Natural killer cell treated with Interleukin-12 subunit alpha and Interleukin-12 subunit beta and Interleukin-15 and Interleukin-18, amount 100 ng/mL, for 72 hours (primary cell): ENCODE measurements at regions not wholly inside any gene's neighbourhood (a gene's known extent, or its start where the extent isn't known, plus 50 kb on each side); places are given as distances from the start of the nearest gene placed in this dataset.

ENCODE experiments used
- ATAC-seq, 2 donors: fragments of 150-1000 bp; cut with Tn5 transposase in 1 of 2; sonication (Bioruptor Pico), chemical (Tn5 transposase) in 1 of 2; 2 replicates each; pipeline ENCODE4 v1.10.0; 2021
- DNase-seq: peaks from one replicate; pipeline ENCODE4 v3.0.0; 2022; ENCODE audit warnings: low spot score
- H3K27ac Mint-ChIP-seq, 2 donors: 1 replicate in 1 of 2; 2 replicates in 1 of 2; pipeline ENCODE4 v1.8.0; 2022; ENCODE audit warnings: mixed read lengths in 2 of 2, mild to moderate bottlenecking in 1 of 2, moderate library complexity in 1 of 2
- H3K27me3 Mint-ChIP-seq, 2 donors: 1 replicate in 1 of 2; 2 replicates in 1 of 2; pipeline ENCODE4 v1.8.0; 2022; ENCODE audit warnings: mixed read lengths in 2 of 2
- H3K36me3 Mint-ChIP-seq: one replicate; pipeline ENCODE4 v1.8.0; 2022; ENCODE audit warnings: mixed read lengths
- H3K4me1 Mint-ChIP-seq, 2 donors: 1 replicate in 1 of 2; 2 replicates in 1 of 2; pipeline ENCODE4 v1.8.0; 2022; ENCODE audit warnings: low read depth in 2 of 2, mixed read lengths in 2 of 2, mild to moderate bottlenecking in 1 of 2
- H3K4me3 Mint-ChIP-seq: one replicate; pipeline ENCODE4 v1.8.0; 2022; ENCODE audit warnings: mixed read lengths
- H3K9me3 Mint-ChIP-seq: 2 replicates; pipeline ENCODE4 v1.8.0; 2022; ENCODE audit warnings: mixed read lengths

GRCh38 chr2:146265656-146266055, 1579.2 kb upstream of the ACVR2A start:
- Mint-ChIP-seq H3K27ac (no peak overlapping the region), H3K4me1 (no peaks in the 10 kb centered on the region), H3K36me3 (no peaks in the 10 kb centered on the region), H3K4me3 (no peak overlapping the region), H3K27me3 (no peaks in the 10 kb centered on the region), H3K9me3 (peaks cover 4% of the 10 kb centered on the region)
- DNase-seq, result no peak
- no peak for ATAC-seq

- peaks cover 4% of the 10 kb centered on the region for H3K9me3 Mint-ChIP-seq
- no peaks in the 10 kb centered on the region for H3K4me1 Mint-ChIP-seq
- no peak overlapping the region for H3K4me3 Mint-ChIP-seq
- no peaks in the 10 kb centered on the region for H3K36me3 Mint-ChIP-seq
- H3K27me3 Mint-ChIP-seq, result no peaks in the 10 kb centered on the region
- no peak overlapping the region for H3K27ac Mint-ChIP-seq
- ATAC-seq, result no peak
- no peak for DNase-seq
Observed at GRCh38 chr2:146262606-146263005, 1582.2 kb upstream of the ACVR2A start.

GRCh38 chr2:146260551-146260950, 1584.3 kb upstream of the ACVR2A start:
- Mint-ChIP-seq H3K27me3 (no peaks in the 10 kb centered on the region), H3K9me3 (peaks cover 9% of the 10 kb centered on the region)

GRCh38 chr2:146259816-146260215, 1585.0 kb upstream of the ACVR2A start:
- no peaks in the 10 kb centered on the region for H3K27me3 Mint-ChIP-seq
- H3K9me3 Mint-ChIP-seq, result peaks cover 9% of the 10 kb centered on the region
- H3K4me3 Mint-ChIP-seq, result no peak overlapping the region
- H3K4me1 Mint-ChIP-seq, result no peaks in the 10 kb centered on the region
- H3K36me3 Mint-ChIP-seq, result no peaks in the 10 kb centered on the region
- DNase-seq (no peak), ATAC-seq (no peak)
- no peak overlapping the region for H3K27ac Mint-ChIP-seq

More at GRCh38 chr2:146260551-146260950, 1584.3 kb upstream of the ACVR2A start:
- Mint-ChIP-seq H3K4me3 (no peak overlapping the region), H3K27ac (no peak overlapping the region), H3K36me3 (no peaks in the 10 kb centered on the region), H3K4me1 (no peaks in the 10 kb centered on the region)
- DNase-seq (no peak), ATAC-seq (no peak)

- Mint-ChIP-seq H3K27me3 (no peaks in the 10 kb centered on the region), H3K4me3 (no peak overlapping the region), H3K36me3 (no peaks in the 10 kb centered on the region), H3K4me1 (no peaks in the 10 kb centered on the region), H3K27ac (no peak overlapping the region), H3K9me3 (peaks cover 5% of the 10 kb centered on the region)
- no peak for DNase-seq
- ATAC-seq, result no peak
Observed at GRCh38 chr2:146258071-146258470, 1586.8 kb upstream of the ACVR2A start.

GRCh38 chr2:146252119-146252518, 1592.7 kb upstream of the ACVR2A start:
- Mint-ChIP-seq H3K9me3 (peaks cover 9% of the 10 kb centered on the region), H3K27ac (no peak overlapping the region), H3K4me1 (no peaks in the 10 kb centered on the region), H3K27me3 (no peaks in the 10 kb centered on the region), H3K4me3 (no peak overlapping the region), H3K36me3 (no peaks in the 10 kb centered on the region)
- ATAC-seq (no peak), DNase-seq (no peak)

- Mint-ChIP-seq H3K36me3 (no peaks in the 10 kb centered on the region), H3K4me1 (no peaks in the 10 kb centered on the region), H3K9me3 (peaks cover 14% of the 10 kb centered on the region), H3K4me3 (no peak overlapping the region), H3K27me3 (no peaks in the 10 kb centered on the region), H3K27ac (no peak overlapping the region)
- no peak for ATAC-seq
- no peak for DNase-seq
Observed at GRCh38 chr2:146251328-146251727, 1593.5 kb upstream of the ACVR2A start.

GRCh38 chr2:146246736-146247523, 1597.9 kb upstream of the ACVR2A start:
- Mint-ChIP-seq H3K4me3 (no peak overlapping the region), H3K27ac (no peak overlapping the region), H3K4me1 (no peaks in the 10 kb centered on the region), H3K27me3 (no peaks in the 10 kb centered on the region), H3K36me3 (no peaks in the 10 kb centered on the region), H3K9me3 (peaks cover 11% of the 10 kb centered on the region)
- ATAC-seq (no peak), DNase-seq (no peak)

GRCh38 chr2:146246002-146246735, 1598.7 kb upstream of the ACVR2A start:
- no peak for ATAC-seq
- no peaks in the 10 kb centered on the region for H3K36me3 Mint-ChIP-seq
- H3K27me3 Mint-ChIP-seq, result no peaks in the 10 kb centered on the region
- no peak overlapping the region for H3K27ac Mint-ChIP-seq
- peaks cover 11% of the 10 kb centered on the region for H3K9me3 Mint-ChIP-seq
- H3K4me1 Mint-ChIP-seq, result no peaks in the 10 kb centered on the region
- DNase-seq, result no peak
- H3K4me3 Mint-ChIP-seq, result no peak overlapping the region

GRCh38 chr2:146244830-146245229, 1600.0 kb upstream of the ACVR2A start:
- ATAC-seq (no peak), DNase-seq (no peak)
- Mint-ChIP-seq H3K4me1 (no peaks in the 10 kb centered on the region), H3K36me3 (no peaks in the 10 kb centered on the region), H3K9me3 (peaks cover 11% of the 10 kb centered on the region), H3K27me3 (no peaks in the 10 kb centered on the region), H3K4me3 (no peak overlapping the region), H3K27ac (no peak overlapping the region)

GRCh38 chr2:146244131-146244530, 1600.7 kb upstream of the ACVR2A start:
- no peak for DNase-seq
- Mint-ChIP-seq H3K27ac (no peak overlapping the region), H3K4me3 (no peak overlapping the region), H3K27me3 (no peaks in the 10 kb centered on the region), H3K36me3 (no peaks in the 10 kb centered on the region), H3K9me3 (peaks cover 16% of the 10 kb centered on the region), H3K4me1 (no peaks in the 10 kb centered on the region)
- no peak for ATAC-seq

GRCh38 chr2:146241023-146241422, 1603.8 kb upstream of the ACVR2A start:
- H3K4me3 Mint-ChIP-seq, result no peak overlapping the region
- H3K9me3 Mint-ChIP-seq, result peaks cover 7% of the 10 kb centered on the region
- H3K27me3 Mint-ChIP-seq, result no peaks in the 10 kb centered on the region
- ATAC-seq (no peak), DNase-seq (no peak)
- H3K27ac Mint-ChIP-seq, result no peak overlapping the region
- H3K36me3 Mint-ChIP-seq, result no peaks in the 10 kb centered on the region
- no peaks in the 10 kb centered on the region for H3K4me1 Mint-ChIP-seq

GRCh38 chr2:146240391-146240790, 1604.4 kb upstream of the ACVR2A start:
- DNase-seq (no peak), ATAC-seq (no peak)
- H3K27ac Mint-ChIP-seq, result no peak overlapping the region
- peaks cover 4% of the 10 kb centered on the region for H3K9me3 Mint-ChIP-seq
- no peaks in the 10 kb centered on the region for H3K27me3 Mint-ChIP-seq
- no peak overlapping the region for H3K4me3 Mint-ChIP-seq
- H3K36me3 Mint-ChIP-seq, result no peaks in the 10 kb centered on the region
- H3K4me1 Mint-ChIP-seq, result no peaks in the 10 kb centered on the region

- ATAC-seq (no peak), DNase-seq (no peak)
- H3K27ac Mint-ChIP-seq, result no peak overlapping the region
- no peak overlapping the region for H3K4me3 Mint-ChIP-seq
- no peaks in the 10 kb centered on the region for H3K27me3 Mint-ChIP-seq
- H3K36me3 Mint-ChIP-seq, result no peaks in the 10 kb centered on the region
- peaks cover 7% of the 10 kb centered on the region for H3K9me3 Mint-ChIP-seq
- no peaks in the 10 kb centered on the region for H3K4me1 Mint-ChIP-seq
Observed at GRCh38 chr2:146239392-146240135, 1605.3 kb upstream of the ACVR2A start.
